GM12875 (cell line): ENCODE measurements at regions not wholly inside any gene's neighbourhood (a gene's known extent, or its start where the extent isn't known, plus 50 kb on each side); places are given as distances from the start of the nearest gene placed in this dataset.

Experiments used
- H3K4me3 ChIP-seq: one replicate; pipeline ENCODE4 v1.5.1; 2011; ENCODE audit warnings: low read depth, low read length, control low read depth
- TF ChIP-seq, protein P1 (sequence below): IDR thresholded peaks from 2 replicates; pipeline ENCODE4 v1.5.1; 2011; ENCODE audit warnings: low read depth, mild to moderate bottlenecking, control low read depth, inconsistent platforms, low read length, moderate library complexity, borderline replicate concordance; ENCODE audit not compliant: insufficient read depth

DNA sequence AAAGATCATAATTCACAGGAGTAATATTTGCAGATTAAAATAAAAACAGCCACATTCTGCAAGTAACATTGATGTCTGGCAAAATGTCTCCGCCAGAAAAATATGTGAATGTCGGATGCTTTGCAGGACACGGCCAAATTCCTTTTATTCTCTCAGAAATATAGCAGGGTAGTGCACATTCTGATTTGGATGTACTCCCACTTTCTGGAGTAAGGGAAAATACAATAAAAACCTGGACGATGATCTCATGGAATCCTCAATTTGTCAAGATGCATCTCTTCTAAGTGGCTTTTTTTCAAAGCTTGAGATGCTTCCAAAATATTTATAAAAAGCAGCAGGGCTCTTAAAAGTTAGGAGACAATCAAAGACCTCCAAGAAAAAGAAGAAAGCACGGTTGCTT is 133.3 kb downstream of the TBX5 start:
- no peak overlapping the region for H3K4me3 ChIP-seq
- TF ChIP-seq, protein P1, sequence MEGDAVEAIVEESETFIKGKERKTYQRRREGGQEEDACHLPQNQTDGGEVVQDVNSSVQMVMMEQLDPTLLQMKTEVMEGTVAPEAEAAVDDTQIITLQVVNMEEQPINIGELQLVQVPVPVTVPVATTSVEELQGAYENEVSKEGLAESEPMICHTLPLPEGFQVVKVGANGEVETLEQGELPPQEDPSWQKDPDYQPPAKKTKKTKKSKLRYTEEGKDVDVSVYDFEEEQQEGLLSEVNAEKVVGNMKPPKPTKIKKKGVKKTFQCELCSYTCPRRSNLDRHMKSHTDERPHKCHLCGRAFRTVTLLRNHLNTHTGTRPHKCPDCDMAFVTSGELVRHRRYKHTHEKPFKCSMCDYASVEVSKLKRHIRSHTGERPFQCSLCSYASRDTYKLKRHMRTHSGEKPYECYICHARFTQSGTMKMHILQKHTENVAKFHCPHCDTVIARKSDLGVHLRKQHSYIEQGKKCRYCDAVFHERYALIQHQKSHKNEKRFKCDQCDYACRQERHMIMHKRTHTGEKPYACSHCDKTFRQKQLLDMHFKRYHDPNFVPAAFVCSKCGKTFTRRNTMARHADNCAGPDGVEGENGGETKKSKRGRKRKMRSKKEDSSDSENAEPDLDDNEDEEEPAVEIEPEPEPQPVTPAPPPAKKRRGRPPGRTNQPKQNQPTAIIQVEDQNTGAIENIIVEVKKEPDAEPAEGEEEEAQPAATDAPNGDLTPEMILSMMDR, result no peak

DNA sequence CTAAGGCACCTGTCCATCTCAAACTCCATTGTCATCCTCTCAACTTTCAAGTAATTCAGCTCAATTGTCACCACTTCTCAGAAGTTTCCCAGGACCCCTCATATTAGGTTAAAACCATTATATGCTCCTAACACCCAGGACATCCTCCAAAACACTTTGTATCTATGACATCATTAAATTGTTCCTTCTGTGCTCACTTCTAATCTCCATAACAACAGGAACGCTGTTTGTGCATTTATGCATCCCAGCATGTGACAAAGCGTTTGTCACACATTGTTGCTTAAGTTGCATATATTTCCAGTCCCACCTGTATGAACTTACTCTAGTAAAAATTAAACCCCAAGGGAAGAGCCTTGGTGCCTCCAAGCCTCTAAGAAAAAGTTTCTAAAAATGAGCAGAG is 133.9 kb downstream of the TBX5 start:
- no peak overlapping the region for H3K4me3 ChIP-seq
- TF ChIP-seq, protein P1, result no peak

DNA sequence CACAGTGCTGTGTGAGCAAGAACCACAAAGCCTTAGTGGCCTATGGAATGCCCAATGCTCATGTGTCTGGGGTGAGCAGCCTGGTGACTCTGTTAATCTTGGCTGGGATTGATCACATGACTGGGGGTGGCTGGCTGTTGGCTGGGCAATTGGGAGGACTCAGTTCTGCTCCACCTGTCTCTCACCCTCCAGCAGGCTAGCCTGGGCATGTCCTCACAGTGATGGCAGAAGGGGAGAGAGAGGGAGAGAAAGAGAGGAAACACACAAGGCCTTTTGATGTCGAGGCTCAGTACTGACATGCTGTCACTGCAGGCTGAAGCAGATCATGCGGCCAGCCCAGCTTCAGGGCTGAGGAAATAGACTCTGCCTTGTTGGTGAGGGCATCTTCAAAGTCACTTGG is 136.8 kb downstream of the TBX5 start:
- TF ChIP-seq, protein P1, result no peak
- H3K4me3 ChIP-seq, result no peak overlapping the region

DNA sequence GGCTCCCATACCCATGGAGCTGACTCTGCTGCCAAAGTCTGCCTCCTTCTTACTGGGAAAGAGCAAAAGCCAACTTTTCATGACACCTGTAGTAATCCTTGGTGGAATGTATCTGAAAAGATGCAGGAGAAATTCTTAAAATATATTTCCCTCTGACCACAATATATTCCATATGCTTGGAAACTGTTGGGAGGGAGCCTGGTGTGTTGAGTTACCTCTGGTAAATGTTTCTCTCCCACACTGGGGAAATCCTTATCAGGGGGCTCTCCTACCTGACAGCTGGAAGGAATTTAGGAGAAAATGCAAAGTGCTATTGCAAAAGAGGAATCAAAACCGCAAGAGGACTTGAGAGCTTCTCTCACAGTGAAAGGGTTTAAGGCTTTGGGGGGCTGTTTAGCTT is 139.4 kb downstream of the TBX5 start:
- H3K4me3 ChIP-seq, result no peak overlapping the region
- TF ChIP-seq, protein P1, result no peak

DNA sequence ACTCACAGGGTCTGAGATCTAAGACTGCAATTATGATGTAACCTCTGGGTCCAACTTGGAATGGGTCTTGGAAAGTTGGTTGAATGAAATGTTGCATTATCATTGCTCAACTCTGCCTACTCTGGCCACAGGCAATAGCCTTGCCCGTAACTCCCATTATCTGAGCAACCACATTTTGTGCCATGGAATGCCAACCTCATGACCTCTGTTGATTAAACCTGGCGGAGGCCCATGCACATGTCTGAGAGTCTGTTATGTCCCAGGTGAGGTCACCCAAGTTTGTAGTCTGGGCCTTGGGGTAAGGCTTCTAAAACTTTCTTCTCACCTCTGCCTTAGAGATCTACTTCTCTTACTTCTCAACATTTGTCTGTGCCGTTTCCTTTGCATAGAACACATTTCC is 140.9 kb downstream of the TBX5 start:
- TF ChIP-seq, protein P1, result no peak
- no peak overlapping the region for H3K4me3 ChIP-seq

DNA sequence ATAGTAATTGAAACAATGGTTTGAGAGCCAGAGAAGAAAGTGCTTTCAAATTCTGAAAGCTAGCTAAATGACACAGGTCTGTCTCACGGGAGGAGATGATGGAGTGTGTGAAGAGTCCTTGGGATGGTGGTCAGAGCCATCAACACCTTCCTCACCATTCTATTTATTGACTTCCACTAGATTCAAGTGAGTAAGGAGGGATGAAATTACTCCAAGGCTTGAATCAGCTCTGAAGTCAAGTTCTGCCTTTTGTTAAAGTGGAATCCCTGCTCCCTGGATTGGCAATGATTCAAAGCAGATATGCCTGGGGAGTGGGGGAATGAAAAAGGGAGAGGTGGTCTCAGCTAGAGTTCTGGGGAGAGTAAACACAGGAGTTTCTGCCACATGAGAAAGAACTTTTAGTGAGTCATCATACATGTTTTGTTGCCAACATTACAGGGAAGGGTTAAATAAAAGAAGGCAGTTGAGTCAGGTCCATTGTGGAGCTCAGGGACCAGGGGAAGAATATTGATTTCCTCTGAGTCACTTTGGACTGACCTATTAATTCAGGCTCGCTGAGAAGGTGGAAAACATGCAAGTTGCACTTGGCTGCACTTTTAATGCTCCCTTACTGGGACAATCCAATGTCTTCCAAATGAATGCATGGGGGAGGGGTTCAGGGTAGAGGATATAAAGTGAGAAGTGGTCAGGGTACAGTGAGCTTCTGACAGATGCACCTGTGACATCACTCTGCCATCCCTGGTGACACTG is 142.7 kb downstream of the TBX5 start:
- no peak overlapping the region for H3K4me3 ChIP-seq
- TF ChIP-seq, protein P1, result no peak

DNA sequence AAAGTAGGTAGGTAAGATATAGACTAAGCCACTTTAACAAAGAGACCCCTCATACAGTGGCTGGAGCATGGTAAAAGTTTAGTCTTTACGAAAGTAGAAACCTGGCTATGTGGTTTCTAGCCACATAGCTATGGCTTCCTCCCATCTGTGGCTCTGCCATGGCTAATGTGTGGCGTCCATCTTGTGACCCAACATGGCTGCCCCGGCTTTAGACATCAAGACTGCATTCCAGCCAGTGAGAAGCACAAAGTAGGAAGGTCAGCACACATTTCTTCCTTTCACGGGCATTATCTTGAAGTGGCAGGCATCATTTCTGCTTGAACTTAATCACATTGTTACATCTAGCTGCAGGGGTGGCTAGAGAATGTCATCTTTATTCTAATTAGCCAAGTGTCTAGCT is 148.3 kb downstream of the TBX5 start:
- TF ChIP-seq, protein P1, result no peak
- H3K4me3 ChIP-seq, result no peak overlapping the region
